ENCODE measurements at regions not wholly inside any gene's neighbourhood (a gene's known extent, or its start where the extent isn't known, plus 50 kb on each side); places are given as distances from the start of the nearest gene placed in this dataset.

- Histone ChIP-seq H3K9me3 (ENCODE audit: control insufficient read depth, insufficient read depth, low read length) (no peaks in the 10 kb centered on the region), H3K27ac (ENCODE audit: low read length) (no peak overlapping the region), H3K4me1 (ENCODE audit: control insufficient read depth, insufficient read depth, low read length) (no peaks in the 10 kb centered on the region), H3K36me3 (ENCODE audit: control insufficient read depth, insufficient read depth, low read length) (no peaks in the 10 kb centered on the region), H3K27me3 (ENCODE audit: control insufficient read depth, insufficient read depth, low read length) (peaks cover 3% of the 10 kb centered on the region), H3K4me3 (ENCODE audit: low read length) (no peak overlapping the region)
- H3K9me3 Mint-ChIP-seq, result no peaks in the 10 kb centered on the region
- no peak for TF ChIP-seq CTCF (IDR thresholded peaks at IDR 0.05)
- DNase-seq (no peak), ATAC-seq (no peak)
- WGBS (ENCODE audit: insufficient coverage), result 75% methylated on average over 1 of the region's 2 CpGs
- intact Hi-C loops (cut with micrococcal nuclease), result loop anchor here (10.0 kb wide), 1 partner anchor 1420 kb away; no protein-coding TSS in a partner anchor
- H3K27me3 Mint-ChIP-seq (ENCODE audit: low read depth in 2 of 2), result peaks cover 22 to 63% of the 10 kb centered on the region in 2 donors
- H3K27ac Mint-ChIP-seq, result no peak overlapping the region
- H3K36me3 Mint-ChIP-seq, result no peaks in the 10 kb centered on the region
- H3K4me3 Mint-ChIP-seq, result no peak overlapping the region
- no peaks in the 10 kb centered on the region for H3K4me1 Mint-ChIP-seq
These were observed 126.6 kb downstream of the AXIN2 start for GRCh38 chr17:65434878-65435277.

DNA sequence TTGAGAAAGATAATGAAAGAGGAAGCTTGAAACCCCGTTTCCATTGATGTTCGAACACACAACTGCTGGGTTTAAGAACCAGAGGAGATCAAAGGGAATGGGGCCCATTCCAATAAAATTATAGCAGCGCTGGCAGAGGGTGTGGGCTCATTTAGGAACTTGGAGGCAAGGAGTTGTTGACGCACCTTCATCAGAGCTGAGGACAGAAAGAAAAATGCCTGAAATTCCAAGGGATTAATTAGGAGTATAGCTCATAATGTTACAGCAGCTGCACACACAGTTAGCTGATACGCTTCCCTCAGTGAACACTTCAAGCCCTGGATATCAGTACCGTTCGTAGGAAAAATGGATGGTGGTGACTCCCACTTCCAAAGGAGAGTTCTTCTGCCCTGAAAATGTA is 127.2 kb downstream of the AXIN2 start:
- Mint-ChIP-seq H3K4me1 (no peaks in the 10 kb centered on the region), H3K36me3 (no peaks in the 10 kb centered on the region), H3K27ac (no peak overlapping the region), H3K27me3 (ENCODE audit: low read depth in 2 of 2) (peaks cover 20 to 63% of the 10 kb centered on the region in 2 donors), H3K9me3 (no peaks in the 10 kb centered on the region), H3K4me3 (no peak overlapping the region)
- H3K27me3 ChIP-seq (ENCODE audit: control insufficient read depth, insufficient read depth, low read length), result peaks cover 3% of the 10 kb centered on the region
- no peak overlapping the region for H3K27ac ChIP-seq (ENCODE audit: low read length)
- no peak for DNase-seq
- no peaks in the 10 kb centered on the region for H3K4me1 ChIP-seq (ENCODE audit: control insufficient read depth, insufficient read depth, low read length)
- no peak overlapping the region for H3K4me3 ChIP-seq (ENCODE audit: low read length)
- no peaks in the 10 kb centered on the region for H3K36me3 ChIP-seq (ENCODE audit: control insufficient read depth, insufficient read depth, low read length)
- no peak for ATAC-seq
- intact Hi-C loops (cut with micrococcal nuclease), result loop anchor here (10.0 kb wide), 1 partner anchor 1421 kb away; no protein-coding TSS in a partner anchor
- H3K9me3 ChIP-seq (ENCODE audit: control insufficient read depth, insufficient read depth, low read length), result no peaks in the 10 kb centered on the region
- TF ChIP-seq CTCF (IDR thresholded peaks at IDR 0.05), result no peak
- 68% methylated on average over 7 of the region's 7 CpGs for WGBS (ENCODE audit: insufficient coverage)

GRCh38 chr17:65433592-65433991 is 127.9 kb downstream of the AXIN2 start:
- no peaks in the 10 kb centered on the region for H3K4me1 Mint-ChIP-seq
- ATAC-seq, result no peak
- peaks cover 14 to 58% of the 10 kb centered on the region in 2 donors for H3K27me3 Mint-ChIP-seq (ENCODE audit: low read depth in 2 of 2)

More at GRCh38 chr17:65433592-65433991, 127.9 kb downstream of the AXIN2 start:
- Mint-ChIP-seq H3K9me3 (no peaks in the 10 kb centered on the region), H3K27ac (no peak overlapping the region), H3K36me3 (no peaks in the 10 kb centered on the region), H3K4me3 (no peak overlapping the region)
- H3K9me3 ChIP-seq (ENCODE audit: control insufficient read depth, insufficient read depth, low read length), result no peaks in the 10 kb centered on the region
- no peaks in the 10 kb centered on the region for H3K36me3 ChIP-seq (ENCODE audit: control insufficient read depth, insufficient read depth, low read length)
- peaks cover 3% of the 10 kb centered on the region for H3K27me3 ChIP-seq (ENCODE audit: control insufficient read depth, insufficient read depth, low read length)
- H3K4me1 ChIP-seq (ENCODE audit: control insufficient read depth, insufficient read depth, low read length), result no peaks in the 10 kb centered on the region
- TF ChIP-seq CTCF (IDR thresholded peaks at IDR 0.05), result no peak
- intact Hi-C loops (cut with micrococcal nuclease), result loop anchor here (10.0 kb wide), 1 partner anchor 1421 kb away; no protein-coding TSS in a partner anchor
- no peak overlapping the region for H3K27ac ChIP-seq (ENCODE audit: low read length)
- H3K4me3 ChIP-seq (ENCODE audit: low read length), result no peak overlapping the region
- 55% methylated on average over 2 of the region's 4 CpGs for WGBS (ENCODE audit: insufficient coverage)
- no peak for DNase-seq

Measured in natural killer cell (primary cell).